GM11168 (cell line): ENCODE measurements at regions not wholly inside any gene's neighbourhood (a gene's known extent, or its start where the extent isn't known, plus 50 kb on each side); places are given as distances from the start of the nearest gene placed in this dataset.
"Not testable (repeated sequence)": the region's sequence is repeated elsewhere in the genome, so short reads cannot be mapped to it uniquely, and the experiment has no call there.

ENCODE experiments used
- in situ Hi-C: fragments of 300-500 bp; cut with MboI; formaldehyde crosslinking; loops from one replicate; pipeline ENCODE4 v1.12.0; 2022; ENCODE audit warnings: low sequenced_read_pairs; ENCODE audit not compliant: unreplicated experiment

GRCh38 chr2:194126418-194126817 is 1530.6 kb upstream of the SLC39A10 start:
- in situ Hi-C loops = no loop called here

GRCh38 chr2:194116861-194117260 is 1540.2 kb upstream of the SLC39A10 start:
- in situ Hi-C loops = no loop called here

- in situ Hi-C loops = no loop called here
Measured at GRCh38 chr2:194105358-194105757, 1551.7 kb upstream of the SLC39A10 start.

GRCh38 chr2:194104687-194105086 is 1552.3 kb upstream of the SLC39A10 start:
- in situ Hi-C loops = no loop called here

- in situ Hi-C loops = no loop called here
Measured at GRCh38 chr2:194103941-194104659, 1552.9 kb upstream of the SLC39A10 start.

GRCh38 chr2:194102546-194102945 is 1554.5 kb upstream of the SLC39A10 start:
- in situ Hi-C loops = no loop called here

GRCh38 chr2:194100201-194100600 is 1556.8 kb upstream of the SLC39A10 start:
- in situ Hi-C loops = no loop called here

- in situ Hi-C loops = no loop called here
Measured at GRCh38 chr2:194096402-194096801, 1560.6 kb upstream of the SLC39A10 start.

GRCh38 chr2:194095359-194095758 is 1561.7 kb upstream of the SLC39A10 start:
- in situ Hi-C loops = no loop called here

- in situ Hi-C loops = no loop called here
Measured at GRCh38 chr2:194090251-194090905, 1566.6 kb upstream of the SLC39A10 start.

- in situ Hi-C loops = no loop called here
Measured at GRCh38 chr2:194087089-194087958, 1569.7 kb upstream of the SLC39A10 start.

- in situ Hi-C loops = no loop called here
Measured at GRCh38 chr2:194086129-194086528, 1570.9 kb upstream of the SLC39A10 start.

GRCh38 chr2:194079989-194080388 is 1577.0 kb upstream of the SLC39A10 start:
- in situ Hi-C loops = no loop called here

GRCh38 chr2:194077366-194077765 is 1579.7 kb upstream of the SLC39A10 start:
- in situ Hi-C loops = no loop called here

GRCh38 chr2:194062401-194062800 is 1594.6 kb upstream of the SLC39A10 start:
- in situ Hi-C loops = no loop called here

GRCh38 chr2:194060269-194060668 is 1596.8 kb upstream of the SLC39A10 start:
- in situ Hi-C loops = no loop called here

- in situ Hi-C loops = no loop called here
Measured at GRCh38 chr2:194054313-194054712, 1602.7 kb upstream of the SLC39A10 start.

GRCh38 chr2:194044321-194044720 is 1612.7 kb upstream of the SLC39A10 start:
- in situ Hi-C loops = no loop called here

GRCh38 chr2:194021130-194021529 is 1635.9 kb upstream of the SLC39A10 start:
- in situ Hi-C loops = not testable (repeated sequence)

GRCh38 chr2:194020155-194020554 is 1636.9 kb upstream of the SLC39A10 start:
- in situ Hi-C loops = no loop called here

GRCh38 chr2:194015751-194016150 is 1641.3 kb upstream of the SLC39A10 start:
- in situ Hi-C loops = no loop called here
